Natural killer cell (primary cell): ENCODE measurements at regions not wholly inside any gene's neighbourhood (a gene's known extent, or its start where the extent isn't known, plus 50 kb on each side); places are given as distances from the start of the nearest gene placed in this dataset.
"Not testable (repeated sequence)": the region's sequence is repeated elsewhere in the genome, so short reads cannot be mapped to it uniquely, and the experiment has no call there.

Source experiments
- ATAC-seq, 3 donors: fragments of 150-1000 bp in 2 of 3; fragments of 200-7000 bp in 1 of 3; cut with Tn5 transposase; 1 replicate in 1 of 3; 2 replicates in 2 of 3; pipeline ENCODE4 v1.10.0; 2021; ENCODE audit warnings: mild to moderate bottlenecking in 2 of 3, moderate library complexity in 2 of 3
- DNase-seq, 2 donors: peaks; one replicate each; pipeline versions ENCODE4 v3.0.0 to v3.0.0-alpha.2; 2013 to 2021; ENCODE audit warnings: mixed read lengths in 1 of 2
- H3K27ac ChIP-seq: one replicate; pipeline ENCODE4 v1.5.1; 2013; ENCODE audit warnings: mild to moderate bottlenecking, low read length
- H3K27me3 ChIP-seq: one replicate; pipeline ENCODE4 v1.6.1; 2013; ENCODE audit warnings: low read length; ENCODE audit not compliant: control insufficient read depth, insufficient read depth
- H3K36me3 ChIP-seq: one replicate; pipeline ENCODE4 v1.6.1; 2013; ENCODE audit warnings: low read length; ENCODE audit not compliant: control insufficient read depth, insufficient read depth
- H3K4me1 ChIP-seq: one replicate; pipeline ENCODE4 v1.6.1; 2013; ENCODE audit warnings: low read length; ENCODE audit not compliant: control insufficient read depth, insufficient read depth
- H3K4me3 ChIP-seq: one replicate; pipeline ENCODE4 v1.5.1; 2013; ENCODE audit warnings: low read length
- H3K9me3 ChIP-seq: one replicate; pipeline ENCODE4 v1.6.1; 2013; ENCODE audit warnings: low read length; ENCODE audit not compliant: control insufficient read depth, insufficient read depth
- H3K27ac Mint-ChIP-seq, 2 donors: one replicate each; pipeline ENCODE4 v1.8.0; 2022; ENCODE audit warnings: mild to moderate bottlenecking in 2 of 2, mixed read lengths in 2 of 2, moderate library complexity in 1 of 2
- H3K27me3 Mint-ChIP-seq, 2 donors: one replicate each; pipeline ENCODE4 v1.8.0; 2022; ENCODE audit warnings: low read depth in 2 of 2, mixed read lengths in 2 of 2
- H3K36me3 Mint-ChIP-seq: one replicate; pipeline ENCODE4 v1.8.0; 2022; ENCODE audit warnings: mixed read lengths
- H3K4me1 Mint-ChIP-seq, 2 donors: one replicate each; pipeline ENCODE4 v1.8.0; 2022; ENCODE audit warnings: mixed read lengths in 2 of 2
- H3K4me3 Mint-ChIP-seq: one replicate; pipeline ENCODE4 v1.8.0; 2022; ENCODE audit warnings: mild to moderate bottlenecking, moderate library complexity, mixed read lengths
- H3K9me3 Mint-ChIP-seq, 2 donors: one replicate each; pipeline ENCODE4 v1.8.0; 2022; ENCODE audit warnings: mixed read lengths in 2 of 2
- WGBS: methylation state at CpG from one replicate; pipeline ENCODE4 v1.1.7; 2013; ENCODE audit warnings: missing lambda C conversion rate; ENCODE audit not compliant: insufficient coverage; 5-methylcytosine and 5-hydroxymethylcytosine counted together
- intact Hi-C: fragments of 100-400 bp; cut with micrococcal nuclease; formaldehyde crosslinking; loops from one replicate; pipeline ENCODE4 v1.14.2; 2022
- TF ChIP-seq, protein P1 (sequence below): fragments of 200-600 bp; IDR thresholded peaks from one replicate; pipeline ENCODE4 v1.8.0; 2022; ENCODE audit warnings: antibody characterized with exemption

DNA sequence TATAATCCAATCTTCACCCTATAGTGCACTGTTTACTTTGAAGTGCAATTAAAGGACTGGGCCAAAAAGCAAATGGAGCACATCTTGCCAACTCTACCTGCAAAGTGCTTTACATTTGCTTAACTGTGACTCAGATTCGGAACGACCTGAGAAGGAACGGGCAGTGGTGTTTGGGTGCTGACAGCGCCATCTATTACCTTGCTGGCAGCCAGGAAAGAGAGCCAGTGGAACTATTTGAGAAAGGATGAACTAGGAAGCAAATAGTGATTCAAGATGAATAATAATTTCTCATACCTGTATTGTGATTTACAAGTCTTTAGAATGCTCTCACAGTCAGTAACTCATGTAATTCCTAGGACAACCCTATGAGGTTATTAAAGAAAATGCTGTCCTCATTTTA is 312.9 kb downstream of the PDCD6IP start:
- TF ChIP-seq, protein P1, sequence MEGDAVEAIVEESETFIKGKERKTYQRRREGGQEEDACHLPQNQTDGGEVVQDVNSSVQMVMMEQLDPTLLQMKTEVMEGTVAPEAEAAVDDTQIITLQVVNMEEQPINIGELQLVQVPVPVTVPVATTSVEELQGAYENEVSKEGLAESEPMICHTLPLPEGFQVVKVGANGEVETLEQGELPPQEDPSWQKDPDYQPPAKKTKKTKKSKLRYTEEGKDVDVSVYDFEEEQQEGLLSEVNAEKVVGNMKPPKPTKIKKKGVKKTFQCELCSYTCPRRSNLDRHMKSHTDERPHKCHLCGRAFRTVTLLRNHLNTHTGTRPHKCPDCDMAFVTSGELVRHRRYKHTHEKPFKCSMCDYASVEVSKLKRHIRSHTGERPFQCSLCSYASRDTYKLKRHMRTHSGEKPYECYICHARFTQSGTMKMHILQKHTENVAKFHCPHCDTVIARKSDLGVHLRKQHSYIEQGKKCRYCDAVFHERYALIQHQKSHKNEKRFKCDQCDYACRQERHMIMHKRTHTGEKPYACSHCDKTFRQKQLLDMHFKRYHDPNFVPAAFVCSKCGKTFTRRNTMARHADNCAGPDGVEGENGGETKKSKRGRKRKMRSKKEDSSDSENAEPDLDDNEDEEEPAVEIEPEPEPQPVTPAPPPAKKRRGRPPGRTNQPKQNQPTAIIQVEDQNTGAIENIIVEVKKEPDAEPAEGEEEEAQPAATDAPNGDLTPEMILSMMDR = no peak
- Mint-ChIP-seq H3K36me3 (no peaks in the 10 kb centered on the region), H3K9me3 (peaks cover 0 to 4% of the 10 kb centered on the region in 2 donors), H3K4me3 (no peak overlapping the region), H3K27ac (no peak overlapping the region), H3K4me1 (no peaks in the 10 kb centered on the region), H3K27me3 (peaks cover 0 to 3% of the 10 kb centered on the region in 2 donors)
- Histone ChIP-seq H3K27me3 (no peaks in the 10 kb centered on the region), H3K27ac (no peak overlapping the region), H3K4me3 (no peak overlapping the region), H3K9me3 (no peaks in the 10 kb centered on the region), H3K4me1 (no peaks in the 10 kb centered on the region), H3K36me3 (no peaks in the 10 kb centered on the region)
- 96% methylated on average over 4 of the region's 4 CpGs for WGBS
- intact Hi-C loops = no loop called here
- DNase-seq = no peak
- no peak for ATAC-seq

DNA sequence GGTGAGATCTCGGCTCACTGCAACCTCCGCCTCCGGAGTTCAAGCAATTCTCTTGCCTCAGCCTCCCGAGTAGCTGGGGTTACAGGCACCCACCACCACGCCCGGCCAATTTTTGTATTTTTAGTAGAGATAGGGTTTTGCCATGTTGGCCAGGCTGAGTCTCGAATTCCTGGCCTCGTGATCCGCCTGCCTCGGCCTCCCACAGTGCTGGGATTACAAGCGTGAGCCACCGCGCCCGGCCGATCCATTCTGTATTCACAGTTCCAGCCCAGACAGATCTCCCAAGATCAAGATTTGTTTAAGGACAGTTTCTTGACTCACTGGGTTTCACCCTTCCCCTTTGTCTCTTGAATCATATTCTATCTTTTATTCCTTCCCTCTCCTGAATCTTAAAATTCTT is 313.8 kb downstream of the PDCD6IP start:
- DNase-seq, H3K27ac ChIP-seq, ATAC-seq, H3K4me3 ChIP-seq, H3K27me3 Mint-ChIP-seq, H3K36me3 Mint-ChIP-seq, H3K27me3 ChIP-seq, intact Hi-C loops, H3K27ac Mint-ChIP-seq, H3K4me1 ChIP-seq, H3K4me1 Mint-ChIP-seq, H3K4me3 Mint-ChIP-seq, H3K9me3 ChIP-seq, H3K9me3 Mint-ChIP-seq, H3K36me3 ChIP-seq: not testable (repeated sequence)
- WGBS = 93% methylated on average over 15 of the region's 15 CpGs

- H3K27ac Mint-ChIP-seq = no peak overlapping the region
- no peaks in the 10 kb centered on the region for H3K27me3 ChIP-seq
- H3K9me3 ChIP-seq = no peaks in the 10 kb centered on the region
- no peak for DNase-seq
- H3K9me3 Mint-ChIP-seq = peaks cover 0 to 4% of the 10 kb centered on the region in 2 donors
- H3K36me3 Mint-ChIP-seq = no peaks in the 10 kb centered on the region
- ATAC-seq = no peak
- H3K27me3 Mint-ChIP-seq = peaks cover 0 to 8% of the 10 kb centered on the region in 2 donors
- H3K4me1 Mint-ChIP-seq = no peaks in the 10 kb centered on the region
- TF ChIP-seq, protein P1 = no peak
- H3K4me3 ChIP-seq = no peak overlapping the region
- no peaks in the 10 kb centered on the region for H3K4me1 ChIP-seq
- H3K27ac ChIP-seq = no peak overlapping the region
- no peak overlapping the region for H3K4me3 Mint-ChIP-seq
- intact Hi-C loops = no loop called here
- H3K36me3 ChIP-seq = no peaks in the 10 kb centered on the region
Measured at GRCh38 chr3:34131091-34131490, 332.7 kb downstream of the PDCD6IP start.

GRCh38 chr3:34132069-34132692 is 333.8 kb downstream of the PDCD6IP start:
- Histone ChIP-seq H3K9me3 (no peaks in the 10 kb centered on the region), H3K36me3 (no peaks in the 10 kb centered on the region), H3K27ac (no peak overlapping the region), H3K27me3 (no peaks in the 10 kb centered on the region), H3K4me3 (no peak overlapping the region), H3K4me1 (no peaks in the 10 kb centered on the region)
- TF ChIP-seq, protein P1 = no peak
- peaks cover 0 to 8% of the 10 kb centered on the region in 2 donors for H3K27me3 Mint-ChIP-seq
- no peak overlapping the region for H3K4me3 Mint-ChIP-seq
- H3K36me3 Mint-ChIP-seq = no peaks in the 10 kb centered on the region
- ATAC-seq (no peak), DNase-seq (no peak)
- H3K4me1 Mint-ChIP-seq = no peaks in the 10 kb centered on the region
- H3K27ac Mint-ChIP-seq = no peak overlapping the region
- peaks cover 0 to 4% of the 10 kb centered on the region in 2 donors for H3K9me3 Mint-ChIP-seq
- intact Hi-C loops = no loop called here
- WGBS = 34% methylated on average over 2 of the region's 2 CpGs
